Body of pancreas (tissue), 4 donors: ENCODE measurements at regions not wholly inside any gene's neighbourhood (a gene's known extent, or its start where the extent isn't known, plus 50 kb on each side); places are given as distances from the start of the nearest gene placed in this dataset.

Experiments
- ATAC-seq: fragments of 150-250 bp; one replicate; pipeline ENCODE4 v1.9.1; 2016
- DNase-seq, 4 donors: peaks; one replicate each; pipeline ENCODE4 v3.0.0-alpha.2; 2019
- H3K27ac ChIP-seq, 4 donors: fragments of 200-600 bp; sonication (generic); 1 replicate in 3 of 4; 2 replicates in 1 of 4; pipeline versions ENCODE4 v1.5.1 to v1.6.1; 2016 to 2019; ENCODE audit warnings: mild to moderate bottlenecking in 1 of 4, mixed read lengths in 1 of 4, moderate library complexity in 1 of 4
- H3K27me3 ChIP-seq, 2 donors: fragments of 200-600 bp; sonication (generic); one replicate each; pipeline ENCODE4 v1.6.0; 2016; ENCODE audit warnings: mild to moderate bottlenecking in 1 of 2
- H3K36me3 ChIP-seq, 2 donors: fragments of 200-600 bp; sonication (generic); replicated peaks in 1 of 2; 2 replicates each; pipeline ENCODE4 v1.5.1; 2016; ENCODE audit warnings: low read depth in 2 of 2; ENCODE audit not compliant: insufficient read depth in 1 of 2
- H3K4me1 ChIP-seq: fragments of 200-600 bp; sonication (generic); one replicate; pipeline ENCODE4 v1.6.0; 2016
- H3K4me3 ChIP-seq, 2 donors: fragments of 200-600 bp; sonication (generic); 1 replicate in 1 of 2; 2 replicates in 1 of 2; pipeline ENCODE4 v1.5.1; 2016 to 2019
- H3K9me3 ChIP-seq, 3 donors: fragments of 200-600 bp; sonication (generic); 1 replicate in 2 of 3; 2 replicates in 1 of 3; pipeline ENCODE4 v1.5.1; 2016
- CTCF ChIP-seq, 7 experiments: fragments of 450-650 bp in 4 of 7; fragments of 200-600 bp in 3 of 7; sonication (generic) in 3 of 7; IDR thresholded peaks; one replicate each; pipeline ENCODE4 v1.5.1; 2016 to 2019; ENCODE audit warnings: antibody characterized with exemption in 7 of 7
- POLR2A ChIP-seq, 3 donors: fragments of 450-650 bp; IDR thresholded peaks; one replicate each; pipeline ENCODE4 v1.6.1; 2016; ENCODE audit warnings: antibody characterized with exemption in 3 of 3, mild to moderate bottlenecking in 2 of 3
- WGBS, 2 donors: methylation state at CpG; one replicate each; pipeline ENCODE4 v1.1.5; 2017; 5-methylcytosine and 5-hydroxymethylcytosine counted together
- intact Hi-C: fragments of 100-400 bp; cut with DNase I; formaldehyde crosslinking; loops from one replicate; pipeline ENCODE4 v1.15.1; 2023

- no peak for ATAC-seq
- 33 to 36% methylated on average over 2 of the region's 2 CpGs for WGBS, 2 donors
- no peak overlapping the region for H3K27ac ChIP-seq
- H3K27me3 ChIP-seq, result no peaks in the 10 kb centered on the region
- H3K4me3 ChIP-seq, result no peak overlapping the region
- H3K4me1 ChIP-seq, result no peaks in the 10 kb centered on the region
- H3K36me3 ChIP-seq, result no peaks in the 10 kb centered on the region
- TF ChIP-seq POLR2A (IDR thresholded peaks at IDR 0.05), result no peak
- no peak for TF ChIP-seq CTCF (IDR thresholded peaks at IDR 0.05)
- intact Hi-C loops, result no loop called here
- no peak for DNase-seq
- H3K9me3 ChIP-seq, result peaks cover 0 to 2% (median 0%) of the 10 kb centered on the region in 3 donors
These were observed 854.9 kb downstream of the RPS29 start for GRCh38 chr14:48731260-48731659.

- ATAC-seq, result no peak
These were observed 860.0 kb downstream of the RPS29 start for GRCh38 chr14:48726080-48726642.

GRCh38 chr14:48725051-48725734, 861.0 kb downstream of the RPS29 start:
- 64 to 68% methylated on average over 6 of the region's 6 CpGs for WGBS, 2 donors
- ATAC-seq, result no peak

More at GRCh38 chr14:48726080-48726642, 860.0 kb downstream of the RPS29 start:
- H3K27me3 ChIP-seq, result no peaks in the 10 kb centered on the region
- no peaks in the 10 kb centered on the region for H3K9me3 ChIP-seq
- intact Hi-C loops, result no loop called here
- 51 to 60% methylated on average over 6 of the region's 6 CpGs for WGBS, 2 donors
- no peak overlapping the region for H3K27ac ChIP-seq
- TF ChIP-seq POLR2A (IDR thresholded peaks at IDR 0.05) (no peak), CTCF (IDR thresholded peaks at IDR 0.05) (no peak)
- no peaks in the 10 kb centered on the region for H3K4me1 ChIP-seq
- no peak overlapping the region for H3K4me3 ChIP-seq
- H3K36me3 ChIP-seq, result no peaks in the 10 kb centered on the region
- no peak for DNase-seq

GRCh38 chr14:48723841-48724495, 862.2 kb downstream of the RPS29 start:
- ATAC-seq (no peak), DNase-seq (no peak)
- no peaks in the 10 kb centered on the region for H3K9me3 ChIP-seq
- no peak overlapping the region for H3K27ac ChIP-seq
- H3K27me3 ChIP-seq, result no peaks in the 10 kb centered on the region
- no peak overlapping the region for H3K4me3 ChIP-seq
- H3K36me3 ChIP-seq, result no peaks in the 10 kb centered on the region
- WGBS, 2 donors, result 14 to 19% methylated on average over 1 of the region's 1 CpG
- TF ChIP-seq CTCF (IDR thresholded peaks at IDR 0.05), result no peak
- no peak for TF ChIP-seq POLR2A (IDR thresholded peaks at IDR 0.05)
- intact Hi-C loops, result no loop called here
- no peaks in the 10 kb centered on the region for H3K4me1 ChIP-seq

More at GRCh38 chr14:48725051-48725734, 861.0 kb downstream of the RPS29 start:
- Histone ChIP-seq H3K9me3 (no peaks in the 10 kb centered on the region), H3K27me3 (no peaks in the 10 kb centered on the region), H3K27ac (no peak overlapping the region), H3K4me3 (no peak overlapping the region), H3K36me3 (no peaks in the 10 kb centered on the region), H3K4me1 (no peaks in the 10 kb centered on the region)
- TF ChIP-seq POLR2A (IDR thresholded peaks at IDR 0.05) (no peak), CTCF (IDR thresholded peaks at IDR 0.05) (no peak)
- intact Hi-C loops, result no loop called here
- no peak for DNase-seq
